GM12864 (cell line): ENCODE measurements at regions not wholly inside any gene's neighbourhood (a gene's known extent, or its start where the extent isn't known, plus 50 kb on each side); places are given as distances from the start of the nearest gene placed in this dataset.

ENCODE experiments used
- DNase-seq: peaks from one replicate; pipeline ENCODE4 v3.0.0-alpha.2; 2011; ENCODE audit warnings: low read depth
- H3K4me3 ChIP-seq: 2 replicates; pipeline ENCODE4 v1.5.1; 2011; ENCODE audit warnings: mild to moderate bottlenecking, low read depth, low read length, control low read depth
- CTCF ChIP-seq: IDR thresholded peaks from 2 replicates; pipeline ENCODE4 v1.5.1; 2011; ENCODE audit warnings: low read depth, mild to moderate bottlenecking, moderate library complexity, low read length, control low read depth, inconsistent platforms; ENCODE audit errors: missing control alignments

GRCh38 chr5:112005623-112005930 lies 248.6 kb upstream of the NREP start:
- DNase-seq = no peak
- TF ChIP-seq CTCF = no peak
- no peak overlapping the region for H3K4me3 ChIP-seq

- H3K4me3 ChIP-seq = no peak overlapping the region
- TF ChIP-seq CTCF = no peak
- DNase-seq = no peak
These were observed 248.1 kb upstream of the NREP start for GRCh38 chr5:112004867-112005622.

- no peak for TF ChIP-seq CTCF
- no peak overlapping the region for H3K4me3 ChIP-seq
- DNase-seq = no peak
These were observed 245.4 kb upstream of the NREP start for GRCh38 chr5:112002376-112002775.

- no peak overlapping the region for H3K4me3 ChIP-seq
- no peak for DNase-seq
- TF ChIP-seq CTCF = no peak
These were observed 242.3 kb upstream of the NREP start for GRCh38 chr5:111999286-111999685.

- TF ChIP-seq CTCF = no peak
These were observed 241.9 kb upstream of the NREP start for GRCh38 chr5:111998871-111999270.

GRCh38 chr5:111997711-111998110 lies 240.7 kb upstream of the NREP start:
- DNase-seq = no peak
- H3K4me3 ChIP-seq = no peak overlapping the region
- TF ChIP-seq CTCF = no peak

More at GRCh38 chr5:111998871-111999270, 241.9 kb upstream of the NREP start:
- no peak for DNase-seq
- no peak overlapping the region for H3K4me3 ChIP-seq

- H3K4me3 ChIP-seq = no peak overlapping the region
- no peak for TF ChIP-seq CTCF
- DNase-seq = no peak
These were observed 240.3 kb upstream of the NREP start for GRCh38 chr5:111997308-111997707.
